Erythroblast (primary cell): ENCODE measurements at regions not wholly inside any gene's neighbourhood (a gene's known extent, or its start where the extent isn't known, plus 50 kb on each side); places are given as distances from the start of the nearest gene placed in this dataset.

Source experiments
- DNase-seq, 2 experiments: peaks; one replicate each; lab custom pipeline; 2025; lab: John Stamatoyannopoulos, UW
- GATA1 ChIP-seq: IDR thresholded peaks from 2 replicates; pipeline ENCODE4 v1.6.1; 2011; ENCODE audit warnings: low read depth, mild to moderate bottlenecking, control low read depth, low read length, moderate library complexity
- POLR2A ChIP-seq: IDR thresholded peaks from 2 replicates; pipeline ENCODE4 v1.6.1; 2011; ENCODE audit warnings: mild to moderate bottlenecking, low read length

- DNase-seq, result no peak
- TF ChIP-seq GATA1 (no peak), POLR2A (no peak)
Observed at GRCh38 chr1:177392336-177392735, 221.6 kb downstream of the BRINP2 start.

- no peak for DNase-seq
- TF ChIP-seq GATA1 (no peak), POLR2A (no peak)
Observed at GRCh38 chr1:177385760-177386698, 215.3 kb downstream of the BRINP2 start.

GRCh38 chr1:177384461-177384860, 213.7 kb downstream of the BRINP2 start:
- no peak for TF ChIP-seq GATA1
- DNase-seq, result no peak

GRCh38 chr1:177383715-177384114, 213.0 kb downstream of the BRINP2 start:
- TF ChIP-seq GATA1 (no peak), POLR2A (no peak)
- no peak for DNase-seq

- no peak for DNase-seq
- TF ChIP-seq GATA1 (no peak), POLR2A (no peak)
Observed at GRCh38 chr1:177377866-177378265, 207.1 kb downstream of the BRINP2 start.

- TF ChIP-seq GATA1, result no peak
- no peak for TF ChIP-seq POLR2A
- DNase-seq, result no peak
Observed at GRCh38 chr1:177368255-177368654, 197.5 kb downstream of the BRINP2 start.

- DNase-seq, result no peak
- TF ChIP-seq POLR2A, result no peak
Observed at GRCh38 chr1:177366091-177366490, 195.3 kb downstream of the BRINP2 start.

GRCh38 chr1:177360791-177361190, 190.0 kb downstream of the BRINP2 start:
- TF ChIP-seq POLR2A, result no peak
- TF ChIP-seq GATA1, result no peak
- DNase-seq, result no peak

GRCh38 chr1:177356674-177357435, 186.1 kb downstream of the BRINP2 start:
- no peak for TF ChIP-seq POLR2A
- TF ChIP-seq GATA1, result no peak
- no peak for DNase-seq

- TF ChIP-seq POLR2A (no peak), GATA1 (no peak)
- DNase-seq, result peak; percentile 1 to 2
Observed at GRCh38 chr1:177355575-177355974, 184.8 kb downstream of the BRINP2 start.

GRCh38 chr1:177354247-177354646, 183.5 kb downstream of the BRINP2 start:
- DNase-seq, result no peak
- no peak for TF ChIP-seq POLR2A

- DNase-seq, result no peak
- no peak for TF ChIP-seq GATA1
- no peak for TF ChIP-seq POLR2A
Observed at GRCh38 chr1:177351361-177352108, 180.8 kb downstream of the BRINP2 start.

GRCh38 chr1:177346790-177347359, 176.1 kb downstream of the BRINP2 start:
- no peak for DNase-seq
- TF ChIP-seq GATA1, result no peak
- TF ChIP-seq POLR2A, result no peak

GRCh38 chr1:177343445-177343844, 172.7 kb downstream of the BRINP2 start:
- TF ChIP-seq POLR2A (no peak), GATA1 (no peak)
- DNase-seq, result no peak
